OCI-LY1 (cell line): ENCODE measurements at regions not wholly inside any gene's neighbourhood (a gene's known extent, or its start where the extent isn't known, plus 50 kb on each side); places are given as distances from the start of the nearest gene placed in this dataset.

Experiments used
- H2AFZ ChIP-seq: fragments of 200-600 bp; sonication (generic), shearing (Covaris generic); 2 replicates; pipeline ENCODE4 v1.6.0; 2014; ENCODE audit warnings: antibody characterized with exemption, mild to moderate bottlenecking, low read length
- H3F3A ChIP-seq: fragments of 200-600 bp; sonication (generic), shearing (Covaris generic); 2 replicates; pipeline ENCODE4 v1.6.0; 2014; ENCODE audit warnings: mild to moderate bottlenecking, antibody characterized with exemption, low read length, moderate library complexity; ENCODE audit not compliant: insufficient read depth
- H3K27ac ChIP-seq: fragments of 200-600 bp; sonication (generic); 2 replicates; pipeline ENCODE4 v1.5.1; 2014; ENCODE audit warnings: low read length, mixed run types, mild to moderate bottlenecking, low read depth; ENCODE audit not compliant: poor library complexity, severe bottlenecking
- H3K27me3 ChIP-seq: fragments of 200-600 bp; sonication (generic); 2 replicates; pipeline ENCODE4 v1.6.0; 2014; ENCODE audit warnings: antibody characterized with exemption, mild to moderate bottlenecking, low read length, moderate library complexity; ENCODE audit not compliant: insufficient read depth
- H3K36me3 ChIP-seq: fragments of 200-600 bp; sonication (generic); 2 replicates; pipeline ENCODE4 v1.6.1; 2014; ENCODE audit warnings: mild to moderate bottlenecking, antibody characterized with exemption, low read length, moderate library complexity, mixed read lengths; ENCODE audit not compliant: insufficient read depth
- H3K4me1 ChIP-seq: fragments of 200-600 bp; sonication (generic); 2 replicates; pipeline ENCODE4 v1.5.1; 2014; ENCODE audit warnings: mild to moderate bottlenecking, low read length, moderate library complexity; ENCODE audit not compliant: insufficient read depth, severe bottlenecking
- H3K4me2 ChIP-seq: fragments of 200-600 bp; sonication (generic), shearing (Covaris generic); 2 replicates; pipeline ENCODE4 v1.6.1; 2014; ENCODE audit warnings: low read length
- H3K4me3 ChIP-seq: fragments of 200-600 bp; sonication (generic); 2 replicates; pipeline ENCODE4 v1.5.1; 2014; ENCODE audit warnings: low read length, low read depth, mild to moderate bottlenecking, mixed read lengths; ENCODE audit not compliant: poor library complexity, severe bottlenecking
- H3K79me2 ChIP-seq: fragments of 200-600 bp; shearing (Covaris generic); 2 replicates; pipeline ENCODE4 v1.6.1; 2016; ENCODE audit warnings: mixed run types, low read length, mixed read lengths; ENCODE audit not compliant: insufficient read depth
- H3K9ac ChIP-seq: fragments of 200-600 bp; sonication (generic), shearing (Covaris generic); 2 replicates; pipeline ENCODE4 v1.6.1; 2014; ENCODE audit warnings: mild to moderate bottlenecking, low read length, mixed read lengths
- H3K9me2 ChIP-seq: fragments of 200-600 bp; sonication (generic), shearing (Covaris generic); 2 replicates; pipeline ENCODE4 v1.6.1; 2014; ENCODE audit warnings: low read depth, mild to moderate bottlenecking, low read length, mixed read lengths
- H3K9me3 ChIP-seq: fragments of 200-600 bp; shearing (Covaris generic); 2 replicates; pipeline ENCODE4 v1.6.1; 2014; ENCODE audit warnings: low read length, mixed read lengths
- H4K20me1 ChIP-seq: fragments of 200-600 bp; sonication (generic), shearing (Covaris generic); 2 replicates; pipeline ENCODE4 v1.6.0; 2016; ENCODE audit warnings: mild to moderate bottlenecking, low read length; ENCODE audit not compliant: insufficient read depth
- EZH2 ChIP-seq: fragments of 200-600 bp; sonication (generic), shearing (Covaris generic); IDR thresholded peaks from 2 replicates; pipeline ENCODE4 v1.8.0; 2017; ENCODE audit warnings: borderline replicate concordance, mixed run types, mild to moderate bottlenecking, antibody characterized with exemption, low read length, moderate library complexity, mixed read lengths
- TF ChIP-seq, protein P1 (sequence below): fragments of 200-600 bp; sonication (generic), shearing (Covaris generic); IDR thresholded peaks from 2 replicates; pipeline ENCODE4 v1.5.1; 2017; ENCODE audit warnings: mild to moderate bottlenecking, antibody characterized with exemption, low read length, moderate library complexity, mixed read lengths

DNA sequence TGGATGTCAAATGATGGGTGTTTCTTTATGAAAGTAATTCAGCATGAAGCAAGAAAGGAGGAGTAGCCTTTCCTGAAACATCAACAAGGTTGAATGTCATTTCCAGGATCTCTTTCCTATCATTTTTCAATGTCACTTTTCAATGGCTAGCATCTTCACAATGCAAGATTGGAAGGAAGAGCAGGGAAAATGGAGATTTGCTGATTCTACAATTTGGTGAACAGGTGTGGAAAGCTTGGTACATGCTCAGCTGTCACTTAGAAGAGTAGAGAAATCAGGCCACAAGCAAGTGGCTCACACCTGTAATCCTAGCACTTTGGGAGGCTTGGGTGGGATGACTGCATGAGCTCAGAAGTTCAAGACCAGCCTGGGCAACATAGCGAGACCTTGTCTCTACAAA, 112.7 kb upstream of the FERMT1 start:
- no peaks in the 10 kb centered on the region for H3K27me3 ChIP-seq

DNA sequence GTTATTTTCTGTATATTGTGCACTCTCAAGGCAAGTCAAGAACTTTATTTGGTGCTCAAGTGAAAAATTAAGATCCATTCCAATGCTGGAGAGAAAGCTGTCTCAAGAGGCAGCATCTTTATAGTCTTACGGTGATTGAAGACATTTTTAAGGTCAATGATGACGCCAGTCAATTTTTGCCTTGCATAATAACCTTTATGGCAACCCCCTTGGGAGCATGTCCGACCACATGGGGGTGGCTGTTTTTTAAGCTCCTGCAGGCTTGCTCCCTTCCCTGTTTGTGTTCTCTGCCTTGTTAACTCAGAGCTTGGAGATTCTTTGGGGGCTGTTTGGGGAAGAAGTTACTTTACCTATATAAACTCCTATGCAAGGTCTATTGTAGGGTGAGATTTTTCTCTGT, 109.6 kb upstream of the FERMT1 start:
- no peaks in the 10 kb centered on the region for H3K79me2 ChIP-seq
- no peaks in the 10 kb centered on the region for H3F3A ChIP-seq
- H3K27me3 ChIP-seq: no peaks in the 10 kb centered on the region
- H3K9ac ChIP-seq: no peak overlapping the region
- no peaks in the 10 kb centered on the region for H3K9me3 ChIP-seq
- H3K4me1 ChIP-seq: no peaks in the 10 kb centered on the region
- H2AFZ ChIP-seq: no peak overlapping the region
- no peaks in the 10 kb centered on the region for H3K36me3 ChIP-seq
- H3K9me2 ChIP-seq: no peaks in the 10 kb centered on the region
- TF ChIP-seq, protein P1, sequence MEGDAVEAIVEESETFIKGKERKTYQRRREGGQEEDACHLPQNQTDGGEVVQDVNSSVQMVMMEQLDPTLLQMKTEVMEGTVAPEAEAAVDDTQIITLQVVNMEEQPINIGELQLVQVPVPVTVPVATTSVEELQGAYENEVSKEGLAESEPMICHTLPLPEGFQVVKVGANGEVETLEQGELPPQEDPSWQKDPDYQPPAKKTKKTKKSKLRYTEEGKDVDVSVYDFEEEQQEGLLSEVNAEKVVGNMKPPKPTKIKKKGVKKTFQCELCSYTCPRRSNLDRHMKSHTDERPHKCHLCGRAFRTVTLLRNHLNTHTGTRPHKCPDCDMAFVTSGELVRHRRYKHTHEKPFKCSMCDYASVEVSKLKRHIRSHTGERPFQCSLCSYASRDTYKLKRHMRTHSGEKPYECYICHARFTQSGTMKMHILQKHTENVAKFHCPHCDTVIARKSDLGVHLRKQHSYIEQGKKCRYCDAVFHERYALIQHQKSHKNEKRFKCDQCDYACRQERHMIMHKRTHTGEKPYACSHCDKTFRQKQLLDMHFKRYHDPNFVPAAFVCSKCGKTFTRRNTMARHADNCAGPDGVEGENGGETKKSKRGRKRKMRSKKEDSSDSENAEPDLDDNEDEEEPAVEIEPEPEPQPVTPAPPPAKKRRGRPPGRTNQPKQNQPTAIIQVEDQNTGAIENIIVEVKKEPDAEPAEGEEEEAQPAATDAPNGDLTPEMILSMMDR: no peak
- TF ChIP-seq EZH2: no peak
- H4K20me1 ChIP-seq: no peaks in the 10 kb centered on the region
- H3K4me3 ChIP-seq: no peak overlapping the region
- H3K27ac ChIP-seq: no peak overlapping the region
- H3K4me2 ChIP-seq: no peak overlapping the region

More for the DNA sequence above, 112.7 kb upstream of the FERMT1 start:
- no peaks in the 10 kb centered on the region for H3K79me2 ChIP-seq
- no peak overlapping the region for H3K4me2 ChIP-seq
- H3K36me3 ChIP-seq: no peaks in the 10 kb centered on the region
- H3K9ac ChIP-seq: no peak overlapping the region
- no peak overlapping the region for H3K4me3 ChIP-seq
- H3K9me3 ChIP-seq: no peaks in the 10 kb centered on the region
- no peaks in the 10 kb centered on the region for H3K4me1 ChIP-seq
- H3F3A ChIP-seq: no peaks in the 10 kb centered on the region
- no peak overlapping the region for H3K27ac ChIP-seq
- no peaks in the 10 kb centered on the region for H3K9me2 ChIP-seq
- no peak overlapping the region for H2AFZ ChIP-seq
- H4K20me1 ChIP-seq: no peaks in the 10 kb centered on the region
- TF ChIP-seq EZH2: no peak
- TF ChIP-seq, protein P1: no peak

DNA sequence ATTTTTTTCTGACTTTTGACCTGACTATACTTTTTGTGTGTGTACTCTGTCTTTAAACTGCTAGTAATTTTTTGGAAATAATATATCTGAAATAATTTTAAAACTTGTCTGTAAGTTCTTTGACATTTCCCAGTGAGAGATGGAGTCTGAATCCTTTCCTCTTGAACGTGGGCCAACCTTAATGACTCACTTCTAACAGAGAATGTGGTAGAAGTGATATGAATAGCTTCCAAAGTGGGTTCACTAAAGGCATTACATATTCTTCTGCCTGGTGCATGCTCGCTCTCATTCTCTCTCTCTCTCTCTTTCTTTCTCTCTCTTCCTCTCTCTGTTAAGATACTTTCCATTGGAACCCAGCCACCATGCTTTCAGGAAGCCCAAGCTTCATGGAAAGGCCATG, 108.7 kb upstream of the FERMT1 start:
- Histone ChIP-seq H3K27ac (no peak overlapping the region), H3K36me3 (no peaks in the 10 kb centered on the region), H3K4me2 (no peak overlapping the region)

More for the DNA sequence above, 108.7 kb upstream of the FERMT1 start:
- Histone ChIP-seq H3K9me2 (no peaks in the 10 kb centered on the region), H4K20me1 (no peaks in the 10 kb centered on the region), H3K4me3 (no peak overlapping the region), H3F3A (no peaks in the 10 kb centered on the region), H3K9ac (no peak overlapping the region), H3K4me1 (no peaks in the 10 kb centered on the region), H3K9me3 (no peaks in the 10 kb centered on the region), H3K27me3 (no peaks in the 10 kb centered on the region), H2AFZ (no peak overlapping the region), H3K79me2 (no peaks in the 10 kb centered on the region)
- TF ChIP-seq, protein P1: no peak
- no peak for TF ChIP-seq EZH2
